HG03565 (cell line): ENCODE measurements at regions not wholly inside any gene's neighbourhood (a gene's known extent, or its start where the extent isn't known, plus 50 kb on each side); places are given as distances from the start of the nearest gene placed in this dataset.
A peak's percentile ranks its signal among the peaks of the same experiment; 100 is the strongest.
"Not testable (repeated sequence)": the region's sequence is repeated elsewhere in the genome, so short reads cannot be mapped to it uniquely, and the experiment has no call there.

Experiments
- ATAC-seq: cut with Tn5 transposase; IDR thresholded peaks from one replicate; pipeline ENCODE4 v1.9.1; 2021; ENCODE audit warnings: mild to moderate bottlenecking, moderate library complexity; ENCODE audit not compliant: unreplicated experiment

DNA sequence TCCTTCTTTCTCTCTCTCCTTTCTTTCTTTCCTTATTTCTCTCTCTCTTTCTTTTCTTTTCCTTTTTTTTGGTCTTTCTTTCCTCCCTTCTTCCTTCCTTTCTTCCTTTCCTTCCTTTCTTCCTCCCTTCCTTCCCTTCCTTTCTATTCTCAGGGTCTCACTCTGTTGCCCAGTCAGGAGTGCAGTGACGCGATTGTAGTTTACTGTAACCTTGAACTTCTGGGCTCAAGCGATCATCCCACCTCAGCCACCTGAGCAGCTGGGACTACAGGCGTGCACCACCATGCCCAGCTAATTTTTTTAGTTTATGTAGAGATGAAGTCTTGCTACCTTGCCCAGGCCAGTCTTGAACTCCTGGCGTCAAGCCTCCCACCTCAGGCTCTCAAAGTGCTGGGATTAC lies 83.8 kb upstream of the PPM1B start:
- no peak for ATAC-seq

DNA sequence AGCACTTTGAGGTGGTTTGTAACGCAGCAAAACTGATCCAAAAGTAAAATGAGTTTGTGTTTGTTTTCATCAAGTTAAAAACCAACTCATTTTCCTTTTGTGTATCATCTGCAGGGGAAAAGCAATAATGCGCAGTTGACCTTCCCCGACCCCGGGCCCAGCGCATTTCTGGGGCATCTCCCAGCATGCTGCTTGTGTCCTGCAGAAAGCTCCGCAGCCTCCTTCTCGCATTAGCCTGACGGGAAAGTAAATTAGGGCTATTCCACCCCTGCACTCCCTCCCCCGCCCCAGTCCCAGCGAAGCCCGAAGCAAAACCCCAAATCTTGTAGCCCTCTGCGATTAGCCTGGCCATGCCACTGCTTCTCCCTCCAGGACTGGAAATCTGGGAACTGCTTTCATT lies 82.0 kb upstream of the PPM1B start:
- no peak for ATAC-seq

DNA sequence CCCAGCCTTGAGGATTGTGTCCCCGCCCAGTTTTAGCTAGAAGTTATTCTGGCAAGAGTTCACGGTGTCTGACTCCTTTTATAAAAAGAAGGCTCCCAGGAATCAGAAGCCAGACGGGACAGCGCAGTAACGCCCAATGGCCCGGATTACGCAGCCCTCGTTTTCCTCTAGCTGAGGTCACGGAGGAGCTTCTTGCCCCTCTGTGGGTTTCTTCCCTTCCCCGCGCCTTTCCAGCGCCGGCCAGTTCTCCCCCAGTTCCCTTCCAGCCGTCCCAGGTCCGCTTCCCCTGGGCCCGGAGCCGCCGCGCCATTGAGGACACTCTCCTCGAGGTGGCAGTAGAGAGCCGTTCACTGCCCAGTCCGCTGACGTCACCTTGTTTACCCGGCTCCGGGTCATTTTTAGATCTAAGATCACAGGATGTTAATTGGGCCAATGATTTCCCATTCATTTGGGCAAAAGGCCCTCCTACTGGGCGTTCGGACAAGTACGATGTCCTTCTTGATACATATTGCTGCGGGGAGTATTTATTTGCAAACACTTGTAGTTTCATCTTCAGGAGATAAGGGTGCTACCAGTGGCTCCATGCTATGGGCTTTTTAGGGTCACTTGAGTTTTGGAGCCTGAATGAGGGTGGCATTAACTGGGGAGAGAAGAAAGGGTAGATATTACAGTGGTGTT lies 81.5 kb upstream of the PPM1B start:
- ATAC-seq, result peak; percentile 59

DNA sequence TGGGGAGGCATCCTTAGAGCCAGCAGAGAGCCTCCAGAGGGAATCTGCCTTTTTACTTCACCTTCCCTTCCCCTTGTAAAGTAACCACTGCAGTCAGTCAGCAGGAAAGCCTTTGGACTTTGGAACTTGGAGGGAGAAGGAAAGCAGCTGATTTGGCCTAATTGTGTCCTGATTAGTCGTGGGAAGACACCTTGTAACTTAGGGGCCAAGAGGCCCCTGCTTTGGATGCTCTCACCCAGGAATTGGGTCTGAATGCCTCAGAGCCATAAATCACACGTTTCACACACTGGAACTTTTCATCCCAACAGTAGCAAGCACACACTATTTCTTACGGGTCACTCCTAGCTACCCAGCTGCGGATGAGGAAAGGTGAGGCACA lies 81.0 kb upstream of the PPM1B start:
- ATAC-seq, result no peak

DNA sequence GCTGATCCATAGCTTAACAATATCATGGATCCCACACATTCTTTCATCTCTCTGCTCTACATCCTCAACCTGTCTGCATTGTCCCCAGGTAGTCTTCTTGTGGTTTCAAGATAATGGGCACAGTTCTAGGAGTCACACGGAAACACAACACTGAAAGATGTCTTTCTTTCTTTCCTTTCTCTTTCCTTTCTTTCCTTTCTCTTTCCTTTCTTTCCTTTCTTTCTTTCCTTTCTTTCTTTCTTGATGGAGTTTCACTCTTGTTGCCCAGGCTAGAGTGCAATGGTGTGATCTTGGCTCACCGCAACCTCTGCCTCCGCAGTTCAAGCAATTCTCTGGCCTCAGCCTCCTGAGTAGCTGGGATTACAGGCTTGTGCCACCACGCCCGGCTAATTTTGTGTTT lies 76.2 kb upstream of the PPM1B start:
- ATAC-seq, result not testable (repeated sequence)

DNA sequence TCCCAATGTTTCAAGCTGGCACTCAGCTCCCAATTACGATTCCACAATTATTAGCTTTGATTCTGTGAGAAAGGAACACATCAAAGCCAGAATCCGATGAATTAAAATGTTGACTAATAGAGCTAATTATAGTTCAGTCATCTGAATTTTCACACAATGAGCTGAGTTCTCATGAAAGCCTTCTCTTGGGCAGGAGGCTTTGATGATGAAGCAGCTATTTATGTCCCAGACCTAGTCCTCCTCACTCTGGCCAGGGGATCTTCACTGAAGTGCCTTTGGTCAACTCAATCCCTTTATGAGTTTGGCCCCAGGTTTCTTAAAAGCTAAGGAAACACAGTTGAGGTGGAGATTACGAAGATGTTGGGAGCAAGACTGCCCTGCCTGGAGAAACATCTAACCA lies 74.7 kb upstream of the PPM1B start:
- ATAC-seq, result no peak

DNA sequence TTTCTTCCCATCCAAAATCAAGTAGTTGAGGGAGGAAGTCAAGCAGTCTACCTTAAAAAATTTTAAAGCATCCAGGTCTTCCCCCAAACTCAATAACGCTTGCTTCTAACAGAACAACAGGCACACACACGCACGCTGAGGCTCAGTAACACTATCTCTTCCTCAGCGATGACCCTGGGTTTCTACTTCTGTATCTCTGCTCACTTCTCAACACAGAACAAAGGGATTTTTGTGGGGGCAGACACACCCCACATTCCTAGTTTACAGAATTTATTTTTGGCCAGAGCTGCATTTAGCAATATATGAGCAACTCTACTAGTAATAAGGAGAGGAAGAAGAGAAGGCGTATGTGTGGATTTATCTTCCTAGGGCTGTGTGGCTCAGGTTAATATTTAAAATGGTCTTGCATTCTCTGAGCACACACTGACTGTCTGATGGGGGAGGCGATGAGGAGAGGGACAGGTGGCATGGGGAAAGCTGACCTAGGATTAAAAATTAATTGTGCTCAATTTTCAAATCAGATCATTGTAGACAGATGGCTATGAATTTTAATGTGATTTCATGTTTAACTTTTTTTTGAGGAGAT lies 71.3 kb upstream of the PPM1B start:
- ATAC-seq, result no peak

DNA sequence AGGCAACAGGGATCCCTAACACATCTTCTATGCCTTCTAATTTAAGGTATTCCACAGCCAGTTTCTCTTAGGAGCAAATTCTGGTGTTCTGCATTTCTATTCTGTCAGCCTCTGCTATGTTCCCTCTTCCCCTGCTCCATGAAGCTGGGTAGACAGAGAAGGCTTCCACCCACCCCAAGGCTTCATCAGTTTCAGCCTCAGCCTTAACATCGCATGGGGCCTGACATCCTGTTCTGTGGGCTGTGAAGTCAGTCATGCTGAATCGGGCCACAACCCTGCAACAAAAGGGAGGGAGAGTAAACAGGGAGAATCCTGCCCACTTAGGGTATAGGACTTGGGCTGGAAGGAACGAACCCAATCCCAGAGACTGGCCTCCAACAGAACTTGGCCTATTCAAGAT lies 70.6 kb upstream of the PPM1B start:
- no peak for ATAC-seq

DNA sequence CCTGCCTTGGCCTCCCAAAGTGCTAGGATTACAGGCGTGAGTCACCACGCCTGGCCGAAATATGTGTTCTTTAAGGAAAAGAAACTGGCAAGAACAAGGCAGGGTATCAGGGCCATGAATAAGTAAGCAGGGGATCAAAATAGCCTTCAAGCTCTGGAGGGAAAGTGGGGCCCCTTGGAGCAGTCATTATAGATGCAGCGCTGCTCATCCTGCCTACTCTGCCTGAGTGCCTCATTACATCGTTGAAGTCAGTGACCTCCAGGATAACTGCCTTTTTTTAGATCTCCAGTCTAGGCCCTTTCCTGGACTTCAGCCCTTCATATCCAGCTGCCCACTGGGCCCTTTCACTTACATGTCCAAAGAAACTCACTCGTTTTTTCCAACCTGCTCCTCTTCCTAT lies 69.8 kb upstream of the PPM1B start:
- no peak for ATAC-seq

DNA sequence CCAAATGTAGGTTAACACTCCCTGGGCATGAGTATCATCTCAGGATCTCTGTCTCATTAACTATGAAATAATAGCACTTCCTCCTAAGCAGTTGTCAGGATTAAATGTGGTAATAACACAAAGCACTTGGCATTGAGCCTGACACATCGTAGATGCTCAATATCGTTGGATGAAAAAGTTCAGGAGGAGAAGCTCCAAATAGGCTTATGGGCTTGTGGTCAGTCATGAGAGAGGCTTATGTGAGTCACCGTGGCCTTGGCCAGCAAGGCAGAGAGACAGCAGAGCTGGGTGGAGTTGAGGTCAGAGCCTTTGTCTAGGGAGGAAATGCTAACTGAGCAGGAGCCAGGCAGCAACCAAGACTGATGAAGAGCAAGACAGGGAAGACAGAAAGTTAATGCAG lies 68.3 kb upstream of the PPM1B start:
- ATAC-seq, result no peak

DNA sequence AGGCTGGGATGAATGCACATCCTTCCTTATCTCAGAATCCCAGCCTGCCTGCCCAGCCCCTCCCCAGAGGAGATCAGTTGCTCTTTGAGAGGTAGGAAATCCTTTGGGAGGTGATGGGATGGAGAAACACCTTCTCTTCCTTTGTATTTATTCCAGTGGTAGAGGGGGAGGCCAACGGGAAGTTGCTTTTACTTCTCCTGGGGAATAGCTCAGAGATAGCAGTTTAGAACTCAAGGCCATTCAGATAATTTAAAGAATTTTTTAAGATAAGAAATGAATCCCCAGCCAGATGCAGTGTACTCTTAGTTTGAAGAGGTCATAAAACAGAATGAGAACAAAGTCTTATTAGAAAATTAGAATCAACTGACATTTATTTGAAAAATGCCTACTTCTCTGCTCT lies 67.4 kb upstream of the PPM1B start:
- ATAC-seq, result no peak

DNA sequence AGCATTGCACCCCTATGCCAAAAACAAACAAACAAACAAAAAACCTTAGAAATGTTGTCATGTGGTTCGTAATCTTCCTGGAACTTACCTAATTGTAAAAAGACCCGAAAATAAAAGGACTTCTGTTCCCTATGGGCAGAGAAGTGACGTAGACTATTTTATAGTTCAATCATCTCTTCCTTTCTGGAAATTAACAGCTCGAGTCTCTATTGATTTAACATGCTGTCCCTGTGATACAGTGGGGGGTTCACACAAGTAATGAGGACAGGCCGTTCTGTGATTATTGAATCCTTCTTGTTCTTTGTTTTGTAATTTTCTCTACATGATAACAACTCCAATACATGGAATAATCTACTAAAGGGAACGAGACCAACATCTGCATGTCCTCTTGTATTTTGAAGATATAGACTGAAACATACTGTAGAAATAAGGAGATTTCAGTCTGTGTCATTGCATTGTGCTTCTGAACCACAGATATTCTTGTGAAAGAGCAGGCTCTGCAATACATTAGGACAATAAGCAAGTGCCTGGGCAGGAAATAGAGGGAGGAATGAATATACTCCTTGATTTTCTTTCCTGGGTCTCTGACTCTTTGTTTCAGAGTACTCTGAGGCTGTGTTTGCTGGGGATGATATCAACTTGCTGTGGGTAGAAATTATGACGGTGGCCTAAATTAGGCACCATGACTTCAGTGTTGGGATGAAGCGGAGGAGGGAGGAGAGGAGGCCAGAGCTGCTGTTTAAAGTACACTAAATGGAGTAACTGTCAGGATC lies 65.7 kb upstream of the PPM1B start:
- ATAC-seq, result no peak

DNA sequence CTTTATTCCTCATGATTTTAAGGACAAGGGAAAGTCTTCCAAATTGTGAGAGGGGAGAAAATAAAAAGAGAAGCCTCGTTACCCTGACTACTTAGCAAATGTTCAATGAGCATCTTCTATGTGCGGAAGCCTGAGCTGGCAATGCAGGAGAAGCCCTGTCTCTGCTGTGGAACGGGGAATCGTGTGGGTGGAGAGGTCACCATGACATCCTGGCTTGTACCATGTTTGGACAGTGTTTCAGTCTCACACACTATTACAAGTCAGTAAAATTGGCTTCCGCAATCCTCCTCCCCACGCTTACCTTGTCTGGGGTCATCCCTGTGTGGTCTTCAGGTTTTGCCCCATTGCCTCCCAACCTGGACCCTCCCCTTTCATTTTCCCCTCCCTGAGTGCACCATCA lies 65.0 kb upstream of the PPM1B start:
- ATAC-seq, result no peak

DNA sequence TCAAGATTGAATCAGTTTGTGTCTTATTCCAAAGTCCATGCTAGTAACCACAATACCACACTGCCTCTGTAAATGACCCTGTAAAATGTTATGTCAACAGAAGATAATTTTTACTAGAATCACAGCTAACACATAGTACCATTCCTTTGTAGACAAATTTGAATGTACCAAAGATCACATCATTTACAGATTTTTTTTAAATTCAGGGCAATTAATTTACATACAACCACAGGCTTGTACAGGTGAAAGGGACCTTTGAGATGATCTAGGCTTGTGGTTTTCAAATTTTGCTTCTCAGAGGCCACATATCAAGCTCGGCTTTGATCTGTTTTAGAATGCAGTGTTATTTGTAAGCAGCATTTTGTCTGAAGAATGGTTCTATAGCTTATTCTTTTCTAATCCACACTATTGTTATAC lies 63.8 kb upstream of the PPM1B start:
- no peak for ATAC-seq

DNA sequence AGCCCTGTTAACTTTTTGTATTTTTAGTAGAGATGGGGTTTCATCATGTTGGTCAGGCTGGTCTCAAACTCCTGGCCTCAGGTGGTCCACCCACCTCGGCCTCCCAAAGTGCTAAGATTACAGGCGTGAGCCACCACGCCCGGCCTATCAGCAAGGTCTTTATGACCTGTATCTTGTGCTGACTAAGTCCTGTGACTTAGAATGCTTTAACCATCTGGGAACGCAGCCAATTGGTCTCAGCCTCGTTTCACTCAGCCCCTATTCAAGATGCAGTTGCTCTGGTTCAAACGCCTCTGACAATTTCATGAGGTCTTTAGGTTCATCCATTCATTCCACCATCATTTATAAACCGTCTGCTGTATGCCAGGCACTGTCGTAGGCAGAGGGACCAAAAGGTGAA lies 62.2 kb upstream of the PPM1B start:
- not testable (repeated sequence) for ATAC-seq

DNA sequence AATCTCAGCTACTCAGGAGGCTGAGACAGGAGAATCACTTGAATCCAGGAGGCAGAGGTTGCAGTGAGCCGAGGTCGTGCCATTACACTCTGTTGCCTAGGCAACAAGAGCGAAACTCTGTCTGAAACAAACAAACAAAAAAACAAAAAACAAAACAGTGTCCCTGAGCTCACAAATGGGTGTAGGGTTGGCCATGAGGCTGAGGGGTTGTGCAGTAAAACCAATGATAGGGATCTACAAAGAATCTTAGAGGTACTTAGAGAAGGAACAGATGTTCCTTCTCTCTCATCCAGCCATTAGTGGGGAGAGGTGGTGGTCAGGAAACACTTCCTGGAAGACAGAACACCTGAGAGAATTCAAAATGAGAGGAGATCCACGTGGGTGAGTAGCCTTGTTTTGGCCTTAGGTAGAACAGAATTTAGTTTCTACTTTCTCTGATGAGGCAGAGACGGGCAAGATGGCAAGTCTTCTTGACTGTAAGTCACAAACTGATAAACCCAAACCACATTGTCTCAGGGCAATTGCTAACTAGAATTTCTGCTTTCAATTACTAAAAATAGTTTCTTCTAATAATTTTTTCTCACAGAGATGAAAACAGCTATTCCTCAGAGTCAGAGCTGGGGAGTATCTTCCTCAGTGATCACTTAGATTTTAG lies 61.5 kb upstream of the PPM1B start:
- peak; percentile 54 for ATAC-seq

DNA sequence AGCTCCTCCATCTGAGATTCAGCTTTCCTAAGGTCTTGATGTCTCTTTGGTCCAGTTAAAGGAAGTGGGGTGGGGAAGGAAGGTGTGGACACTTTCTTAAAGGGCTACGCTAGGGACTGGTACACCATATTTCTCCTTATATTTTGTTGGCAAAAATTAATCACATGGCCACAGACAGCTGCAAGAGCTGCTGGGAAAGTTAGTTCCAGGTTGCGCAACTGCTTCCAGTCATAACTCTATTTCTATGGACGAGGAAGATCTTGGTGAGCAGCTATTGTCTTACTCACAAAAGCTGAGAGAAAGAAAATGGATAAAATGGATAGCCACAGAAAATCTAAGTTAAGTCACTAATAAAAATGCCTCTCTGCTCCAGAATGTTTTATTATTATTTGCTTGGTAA lies 60.7 kb upstream of the PPM1B start:
- ATAC-seq, result no peak

DNA sequence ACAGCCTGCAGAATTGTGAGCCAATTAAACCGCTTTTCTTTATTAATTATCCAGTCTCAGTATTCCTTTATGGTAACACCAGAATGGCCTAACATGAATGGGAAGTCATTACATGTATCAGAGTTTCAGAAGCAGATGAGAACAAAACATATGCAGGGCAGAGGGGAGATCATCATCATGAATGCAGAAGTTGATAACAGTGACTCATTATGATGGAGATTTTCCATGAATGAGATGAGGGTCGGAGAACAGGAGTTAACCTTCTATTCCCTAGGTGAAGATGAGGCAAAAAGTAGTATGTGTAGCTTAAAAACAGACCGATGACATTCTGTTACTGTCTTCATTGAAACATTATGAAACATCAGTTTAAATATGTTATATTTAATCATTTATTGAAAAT lies 59.5 kb upstream of the PPM1B start:
- no peak for ATAC-seq

DNA sequence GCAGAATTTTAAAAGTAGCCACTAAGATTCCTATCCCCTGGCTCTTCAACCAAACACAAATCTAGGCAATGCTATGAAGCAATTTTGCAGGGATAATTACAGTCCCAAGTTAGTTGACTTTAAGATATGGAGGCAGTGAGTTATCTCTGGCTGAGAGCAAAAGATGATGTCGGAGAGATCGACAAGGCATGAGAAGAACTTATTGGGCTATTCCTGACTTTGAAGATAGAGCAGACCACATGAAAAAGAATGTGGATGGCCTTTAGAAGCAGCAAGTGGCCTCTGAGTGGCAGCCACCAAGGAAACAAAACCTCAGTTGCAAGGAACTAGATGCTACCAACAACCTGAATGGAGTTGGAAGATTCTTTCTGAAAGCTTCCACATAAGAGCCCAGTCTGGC lies 58.2 kb upstream of the PPM1B start:
- ATAC-seq, result no peak

DNA sequence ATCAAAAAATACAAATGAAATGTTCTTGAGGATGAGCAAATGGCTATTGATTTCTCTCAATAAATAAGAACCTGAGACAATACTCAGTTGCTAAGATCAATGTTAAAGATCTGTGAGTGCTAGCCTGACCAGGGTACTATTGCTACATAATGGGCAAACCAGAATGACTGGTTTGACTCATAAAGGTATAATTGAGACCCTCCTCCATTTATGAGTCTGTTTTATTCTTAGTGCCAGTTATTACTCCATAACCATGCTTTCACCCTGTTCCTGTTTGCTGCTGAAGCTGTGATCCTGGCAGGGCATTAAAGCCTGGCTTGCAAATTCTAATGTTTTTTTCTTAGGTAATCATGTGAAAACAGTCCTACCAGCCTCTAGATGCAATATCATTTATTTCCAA lies 56.6 kb upstream of the PPM1B start:
- no peak for ATAC-seq

DNA sequence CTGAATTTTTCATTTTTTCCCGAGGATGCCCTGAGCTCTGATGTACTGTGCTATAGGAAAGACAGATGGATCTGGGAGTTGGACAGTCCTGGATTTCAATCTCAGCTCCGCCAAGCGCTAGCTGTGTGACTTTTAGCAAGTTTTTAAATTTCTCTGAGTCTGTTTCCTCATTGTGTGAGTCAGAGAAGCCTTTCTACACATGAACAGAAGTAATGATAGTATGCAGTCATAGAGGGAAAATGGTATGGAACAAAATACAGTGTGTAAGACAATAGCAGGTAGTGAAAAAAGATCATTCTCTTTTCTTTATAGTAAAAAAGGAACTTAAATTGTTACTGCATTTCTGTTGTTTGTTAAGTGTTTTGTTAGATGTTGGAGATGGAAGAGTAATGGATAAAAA lies 52.4 kb upstream of the PPM1B start:
- no peak for ATAC-seq

DNA sequence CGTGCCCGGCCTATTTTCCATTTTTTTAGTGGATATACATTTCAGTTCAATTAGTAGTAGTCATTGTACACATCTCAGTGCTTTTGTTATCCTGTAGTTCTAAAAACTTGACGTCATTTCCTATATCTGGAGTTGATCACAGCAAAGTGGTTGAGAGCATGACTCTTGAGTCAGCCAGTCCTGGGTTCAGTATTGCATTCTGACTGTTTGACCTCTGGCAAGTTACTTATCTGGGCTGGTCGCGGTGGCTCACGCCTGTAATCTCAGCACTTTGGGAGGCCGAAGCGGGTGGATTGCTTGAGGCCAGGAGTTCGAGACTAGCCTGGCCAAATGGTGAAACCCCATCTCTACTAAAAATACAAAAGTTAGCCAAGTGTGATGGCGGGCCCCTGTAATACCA lies 50.4 kb upstream of the PPM1B start:
- no peak for ATAC-seq
